CD4-positive, alpha-beta T cell (primary cell): ENCODE measurements at regions not wholly inside any gene's neighbourhood (a gene's known extent, or its start where the extent isn't known, plus 50 kb on each side); places are given as distances from the start of the nearest gene placed in this dataset.

Experiments used
- ATAC-seq: fragments of 200-7000 bp; cut with Tn5 transposase; one replicate; pipeline ENCODE4 v1.10.0; 2022; ENCODE audit warnings: mild to moderate bottlenecking; ENCODE audit not compliant: poor library complexity
- CTCF ChIA-PET: fragments of 350-600 bp; sonication (Branson Sonifier 250); formaldehyde crosslinking; loops from one replicate; lab custom pipeline; 2021; ENCODE audit warnings: antibody characterized with exemption, inconsistent platforms; lab: Charles Lee
- POLR2A ChIA-PET: fragments of 350-600 bp; sonication (Branson Sonifier 250); formaldehyde crosslinking; loops from one replicate; lab custom pipeline; 2021; ENCODE audit warnings: antibody characterized with exemption, inconsistent platforms; lab: Charles Lee
- DNase-seq, 14 experiments: peaks; one replicate each; pipeline ENCODE4 v3.0.0-alpha.2; 2013 to 2020; ENCODE audit warnings: mixed read lengths in 2 of 14
- H3K27ac ChIP-seq, 2 donors: one replicate each; pipeline versions ENCODE4 v1.5.1 to v1.7.0; 2013; ENCODE audit warnings: low read length in 2 of 2, low read depth in 1 of 2, mild to moderate bottlenecking in 1 of 2
- H3K27me3 ChIP-seq, 2 experiments: 1 replicate in 1 of 2; 2 replicates in 1 of 2; pipeline versions ENCODE4 v1.6.1 to v1.7.0; 2013; ENCODE audit warnings: low read length in 2 of 2, control low read depth in 1 of 2, mild to moderate bottlenecking in 1 of 2, moderate library complexity in 1 of 2; ENCODE audit not compliant: insufficient read depth in 2 of 2, control insufficient read depth in 1 of 2
- H3K36me3 ChIP-seq: one replicate; pipeline ENCODE4 v1.6.1; 2013; ENCODE audit warnings: low read length, control low read depth; ENCODE audit not compliant: insufficient read depth
- H3K4me1 ChIP-seq: one replicate; pipeline ENCODE4 v1.6.1; 2013; ENCODE audit warnings: low read length, control low read depth; ENCODE audit not compliant: insufficient read depth
- H3K4me3 ChIP-seq: one replicate; pipeline ENCODE4 v1.5.1; 2013; ENCODE audit warnings: mild to moderate bottlenecking, low read length, moderate library complexity
- H3K9me3 ChIP-seq, 2 experiments: 1 replicate in 1 of 2; 2 replicates in 1 of 2; pipeline versions ENCODE4 v1.6.1 to v1.7.0; 2013; ENCODE audit warnings: low read length in 2 of 2, mild to moderate bottlenecking in 2 of 2, control low read depth in 1 of 2, moderate library complexity in 1 of 2; ENCODE audit not compliant: control insufficient read depth in 1 of 2, insufficient read depth in 1 of 2
- H3K27ac Mint-ChIP-seq: one replicate; pipeline ENCODE4 v1.8.0; 2020; ENCODE audit warnings: mixed read lengths
- H3K27me3 Mint-ChIP-seq: one replicate; pipeline ENCODE4 v1.8.0; 2021; ENCODE audit warnings: mixed read lengths
- H3K36me3 Mint-ChIP-seq: one replicate; pipeline ENCODE4 v1.8.0; 2021; ENCODE audit warnings: low read depth, mixed read lengths
- H3K4me1 Mint-ChIP-seq: one replicate; pipeline ENCODE4 v1.8.0; 2021; ENCODE audit warnings: low read depth, mixed read lengths
- H3K4me3 Mint-ChIP-seq: one replicate; pipeline ENCODE4 v1.8.0; 2020; ENCODE audit warnings: mild to moderate bottlenecking, mixed read lengths
- H3K9me3 Mint-ChIP-seq: one replicate; pipeline ENCODE4 v1.8.0; 2020; ENCODE audit warnings: mixed read lengths
- CTCF ChIP-seq: fragments of 200-600 bp; IDR thresholded peaks from one replicate; pipeline ENCODE4 v1.8.0; 2022; ENCODE audit warnings: antibody characterized with exemption, mild to moderate bottlenecking
- intact Hi-C, 2 experiments: fragments of 100-400 bp; cut with DNase I in 1 of 2; cut with micrococcal nuclease in 1 of 2; formaldehyde crosslinking; loops; one replicate each; pipeline versions ENCODE4 v1.15.1 to v1.9.0; 2023 to 2025; cut with DNase I, micrococcal nuclease

- H3K4me3 ChIP-seq: no peak overlapping the region
- H3K9me3 ChIP-seq: peaks cover 0 to 4% of the 10 kb centered on the region in 2 experiments
- Mint-ChIP-seq H3K27me3 (no peaks in the 10 kb centered on the region), H3K27ac (peak overlapping the region; percentile 69), H3K9me3 (peaks cover 2% of the 10 kb centered on the region), H3K4me3 (peak overlapping the region; percentile 35), H3K4me1 (peaks cover 54% of the 10 kb centered on the region), H3K36me3 (no peaks in the 10 kb centered on the region)
- ChIA-PET CTCF (no interaction called here), POLR2A (no interaction called here)
- ATAC-seq (no peak), DNase-seq (no peak)
- H3K36me3 ChIP-seq: no peaks in the 10 kb centered on the region
- peaks cover 4% of the 10 kb centered on the region for H3K4me1 ChIP-seq
- no peak for TF ChIP-seq CTCF
- intact Hi-C loops: loop anchor here in 1 of 2 experiments (5.0 kb wide), 1 partner anchor 36 kb away; no protein-coding TSS in a partner anchor
- no peaks in the 10 kb centered on the region for H3K27me3 ChIP-seq
- H3K27ac ChIP-seq: no peak overlapping the region
These were observed 270.6 kb downstream of the PRL start for GRCh38 chr6:22026164-22026678.

DNA sequence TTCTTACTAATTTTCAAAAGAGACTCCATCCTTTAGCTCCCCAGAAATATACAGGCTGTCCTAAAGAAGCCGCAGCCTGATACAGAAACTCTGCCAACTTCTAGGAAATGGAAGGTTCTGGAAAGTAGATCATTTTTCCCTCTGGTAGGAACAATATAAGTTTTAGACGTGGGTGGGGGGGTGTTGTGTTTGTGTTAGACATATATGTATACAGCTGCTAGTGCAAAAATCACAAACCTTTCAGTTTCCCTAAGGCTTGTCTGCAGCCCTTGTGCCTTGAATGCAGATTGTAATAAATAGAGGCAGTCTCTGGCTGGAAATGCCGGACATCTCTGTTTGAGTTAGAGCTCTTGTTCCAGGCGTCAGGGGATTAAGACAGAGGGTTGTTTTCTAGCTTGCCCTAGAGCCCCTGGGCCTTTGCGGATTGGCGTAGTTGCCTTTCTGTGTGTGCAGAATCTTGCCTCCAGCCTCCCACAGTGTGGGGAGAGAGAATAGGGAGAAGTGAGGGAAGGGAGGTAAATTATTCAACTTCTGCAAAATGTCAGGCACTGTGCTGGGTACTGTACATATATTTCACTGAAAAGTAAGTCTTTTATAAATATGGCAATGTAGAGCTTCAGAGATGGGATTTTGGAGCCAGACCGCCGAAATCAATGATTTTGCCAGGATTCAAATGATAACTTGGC is 269.7 kb downstream of the PRL start:
- peaks cover 0 to 4% of the 10 kb centered on the region in 2 experiments for H3K9me3 ChIP-seq
- no peak for TF ChIP-seq CTCF
- DNase-seq (no peak), ATAC-seq (no peak)
- H3K27ac Mint-ChIP-seq: no peak overlapping the region
- ChIA-PET POLR2A (no interaction called here), CTCF (no interaction called here)
- no peak overlapping the region for H3K4me3 Mint-ChIP-seq
- H3K36me3 ChIP-seq: no peaks in the 10 kb centered on the region
- H3K4me3 ChIP-seq: no peak overlapping the region
- H3K4me1 ChIP-seq: peaks cover 4% of the 10 kb centered on the region
- peaks cover 54% of the 10 kb centered on the region for H3K4me1 Mint-ChIP-seq
- intact Hi-C loops: loop anchor here in 1 of 2 experiments (5.0 kb wide), 1 partner anchor 35 kb away; no protein-coding TSS in a partner anchor
- H3K27me3 Mint-ChIP-seq: no peaks in the 10 kb centered on the region
- H3K36me3 Mint-ChIP-seq: no peaks in the 10 kb centered on the region
- H3K27me3 ChIP-seq: no peaks in the 10 kb centered on the region
- peaks cover under 1% of the 10 kb centered on the region for H3K9me3 Mint-ChIP-seq
- H3K27ac ChIP-seq: no peak overlapping the region

DNA sequence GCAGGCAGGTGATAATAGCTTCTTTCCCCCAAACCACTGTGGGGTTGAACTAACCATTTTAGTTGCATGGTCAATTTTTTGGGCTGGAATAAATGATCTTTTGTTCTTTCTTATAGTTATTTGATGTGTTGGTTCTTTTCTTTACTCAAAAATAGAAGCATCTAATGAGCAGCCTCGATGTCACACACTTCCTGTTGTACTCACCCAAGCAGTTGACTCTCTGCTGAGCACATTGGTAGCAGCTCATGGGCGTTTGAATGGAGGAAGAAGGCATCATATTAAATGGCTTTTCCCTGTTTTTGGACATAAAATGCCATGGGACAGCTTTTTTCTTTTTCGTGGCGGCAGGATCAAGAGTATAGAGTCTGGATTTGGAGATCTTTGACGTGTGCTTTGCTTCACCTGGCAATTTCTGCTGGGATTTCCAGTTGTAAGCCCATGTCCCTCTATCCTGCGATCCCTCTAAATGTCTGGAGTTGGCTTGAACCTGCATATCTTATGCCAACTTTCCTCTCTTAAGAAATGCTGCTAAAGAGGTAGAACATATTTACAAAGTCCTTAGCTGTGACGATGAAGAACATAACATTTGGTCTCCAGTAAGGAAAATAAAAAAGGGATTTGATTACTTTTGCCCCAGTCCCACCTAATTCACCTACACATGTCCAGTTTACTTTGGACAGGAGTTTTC is 268.3 kb downstream of the PRL start:
- peak overlapping the region; percentile 13 for H3K27ac Mint-ChIP-seq
- no peak for ATAC-seq

More for the DNA sequence above, 268.3 kb downstream of the PRL start:
- H3K36me3 ChIP-seq: no peaks in the 10 kb centered on the region
- ChIA-PET POLR2A (interaction anchor here (0.6 to 1.1 kb wide), 2 partner anchors 109 to 440 kb away, joined by 3 read pairs; no protein-coding TSS in a partner anchor), CTCF (no interaction called here)
- no peak overlapping the region for H3K27ac ChIP-seq
- H3K27me3 Mint-ChIP-seq: no peaks in the 10 kb centered on the region
- no peak for TF ChIP-seq CTCF
- no peaks in the 10 kb centered on the region for H3K9me3 Mint-ChIP-seq
- H3K4me3 Mint-ChIP-seq: no peak overlapping the region
- H3K9me3 ChIP-seq: peaks cover 0 to 4% of the 10 kb centered on the region in 2 experiments
- intact Hi-C loops: loop anchor here in 1 of 2 experiments (5.0 kb wide), 1 partner anchor 34 kb away; no protein-coding TSS in a partner anchor
- no peak overlapping the region for H3K4me3 ChIP-seq
- H3K4me1 Mint-ChIP-seq: peaks cover 54% of the 10 kb centered on the region
- H3K27me3 ChIP-seq: no peaks in the 10 kb centered on the region
- no peaks in the 10 kb centered on the region for H3K36me3 Mint-ChIP-seq
- H3K4me1 ChIP-seq: peaks cover 4% of the 10 kb centered on the region
- peak in 2 of 14 experiments; percentile 5 to 10 for DNase-seq
